HepG2 (cell line): ENCODE measurements at regions not wholly inside any gene's neighbourhood (a gene's known extent, or its start where the extent isn't known, plus 50 kb on each side); places are given as distances from the start of the nearest gene placed in this dataset.

Source experiments
- ATF4 ChIP-seq, 2 experiments: fragments of 450-650 bp in 1 of 2; sonication (generic) in 1 of 2; formaldehyde crosslinking; IDR thresholded peaks; 2 replicates each; pipeline versions ENCODE4 v1.5.0 to v1.8.0; 2020 to 2022; ENCODE audit warnings: mild to moderate bottlenecking in 1 of 2, missing genetic modification reagents in 1 of 2
- CTCF ChIP-seq: sonication (generic); formaldehyde crosslinking; IDR thresholded peaks from 2 replicates; pipeline ENCODE4 v1.5.0; 2020; ENCODE audit warnings: mild to moderate bottlenecking, missing genetic modification reagents, moderate library complexity
- MAZ ChIP-seq, 2 experiments: sonication (generic) in 1 of 2; formaldehyde crosslinking in 1 of 2; IDR thresholded peaks; 2 replicates each; pipeline versions ENCODE4 v1.5.0 to v1.6.1; 2012 to 2020; ENCODE audit warnings: low read depth in 2 of 2, mild to moderate bottlenecking in 2 of 2, borderline replicate concordance in 1 of 2, improper control_type of control experiment in 1 of 2, low read length in 1 of 2, missing genetic modification reagents in 1 of 2, moderate library complexity in 1 of 2
- ZNF333 ChIP-seq: sonication (generic); formaldehyde crosslinking; IDR thresholded peaks from 2 replicates; pipeline ENCODE4 v1.4.0; 2020; ENCODE audit warnings: mild to moderate bottlenecking, missing genetic modification reagents, borderline replicate concordance
- ZNF773 ChIP-seq: sonication (generic); formaldehyde crosslinking; IDR thresholded peaks from 2 replicates; pipeline ENCODE4 v1.4.0; 2020; ENCODE audit warnings: missing genetic modification reagents, borderline replicate concordance
- ZXDC ChIP-seq: sonication (generic); formaldehyde crosslinking; IDR thresholded peaks from 2 replicates; pipeline ENCODE4 v1.5.0; 2020; ENCODE audit warnings: mild to moderate bottlenecking, missing genetic modification reagents
- TF ChIP-seq, protein P1 (sequence below): sonication (generic); formaldehyde crosslinking; IDR thresholded peaks from 2 replicates; pipeline ENCODE4 v1.4.0; 2020; ENCODE audit warnings: mild to moderate bottlenecking, missing genetic modification reagents

- TF ChIP-seq ATF4 (CRISPR knock-in tag; IDR thresholded peaks at IDR 0.05) = no peak
- no peak for TF ChIP-seq ZNF333 (CRISPR knock-in tag)
- TF ChIP-seq, protein P1, sequence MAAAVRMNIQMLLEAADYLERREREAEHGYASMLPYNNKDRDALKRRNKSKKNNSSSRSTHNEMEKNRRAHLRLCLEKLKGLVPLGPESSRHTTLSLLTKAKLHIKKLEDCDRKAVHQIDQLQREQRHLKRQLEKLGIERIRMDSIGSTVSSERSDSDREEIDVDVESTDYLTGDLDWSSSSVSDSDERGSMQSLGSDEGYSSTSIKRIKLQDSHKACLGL (CRISPR knock-in tag) = no peak
- TF ChIP-seq ZXDC (CRISPR knock-in tag) = no peak
- TF ChIP-seq ZNF773 (CRISPR knock-in tag) = no peak
- TF ChIP-seq CTCF (CRISPR knock-in tag) = no peak
- no peak for TF ChIP-seq MAZ (IDR thresholded peaks at IDR 0.05; ENCODE audit: borderline replicate concordance, low read depth, low read length)
- no peak for TF ChIP-seq MAZ (CRISPR knock-in tag; IDR thresholded peaks at IDR 0.05; ENCODE audit: low read depth)
Measured at GRCh38 chr4:164383058-164383357, 370.9 kb upstream of the SMIM31 start.
